DOHH2 (cell line): ENCODE measurements at regions not wholly inside any gene's neighbourhood (a gene's known extent, or its start where the extent isn't known, plus 50 kb on each side); places are given as distances from the start of the nearest gene placed in this dataset.

Experiments used
- H3F3A ChIP-seq: fragments of 200-600 bp; sonication (generic), shearing (Covaris generic); 2 replicates; pipeline ENCODE4 v1.6.0; 2016; ENCODE audit warnings: antibody characterized with exemption, mild to moderate bottlenecking; ENCODE audit not compliant: control insufficient read depth, insufficient read depth
- H3K27ac ChIP-seq: fragments of 200-600 bp; sonication (generic); 2 replicates; pipeline ENCODE4 v1.5.1; 2014; ENCODE audit warnings: low read depth, mild to moderate bottlenecking, low read length, moderate library complexity
- H3K27me3 ChIP-seq: fragments of 200-600 bp; sonication (generic); 2 replicates; pipeline ENCODE4 v1.6.1; 2014; ENCODE audit warnings: mild to moderate bottlenecking, low read length, mixed read lengths; ENCODE audit not compliant: control insufficient read depth
- H3K36me3 ChIP-seq: fragments of 200-600 bp; sonication (generic); 2 replicates; pipeline ENCODE4 v1.6.1; 2014; ENCODE audit warnings: mild to moderate bottlenecking, low read length, moderate library complexity, mixed read lengths; ENCODE audit not compliant: control insufficient read depth
- H3K4me1 ChIP-seq: fragments of 200-600 bp; sonication (generic); 2 replicates; pipeline ENCODE4 v1.6.1; 2014; ENCODE audit warnings: mild to moderate bottlenecking, low read length, mixed read lengths; ENCODE audit not compliant: control insufficient read depth
- H3K4me2 ChIP-seq: fragments of 200-600 bp; sonication (generic); 2 replicates; pipeline ENCODE4 v1.6.0; 2014; ENCODE audit warnings: mild to moderate bottlenecking, low read length, moderate library complexity
- H3K4me3 ChIP-seq: fragments of 200-600 bp; sonication (generic); 2 replicates; pipeline ENCODE4 v1.5.1; 2014; ENCODE audit warnings: mild to moderate bottlenecking, low read length, mixed read lengths
- H3K79me2 ChIP-seq: fragments of 200-600 bp; sonication (generic); 2 replicates; pipeline ENCODE4 v1.6.1; 2014; ENCODE audit warnings: mild to moderate bottlenecking, low read length, mixed read lengths; ENCODE audit not compliant: control insufficient read depth
- H3K9me2 ChIP-seq: fragments of 200-600 bp; sonication (generic); replicated peaks from 2 replicates; pipeline ENCODE4 v1.6.1; 2014; ENCODE audit warnings: mild to moderate bottlenecking, low read length, mixed read lengths; ENCODE audit not compliant: control insufficient read depth
- H3K9me3 ChIP-seq: fragments of 200-600 bp; sonication (generic); 2 replicates; pipeline ENCODE4 v1.6.1; 2014; ENCODE audit warnings: antibody characterized with exemption, low read length, mixed read lengths; ENCODE audit not compliant: control insufficient read depth, insufficient read depth
- H4K20me1 ChIP-seq: fragments of 200-600 bp; sonication (generic); 2 replicates; pipeline ENCODE4 v1.6.0; 2014; ENCODE audit warnings: low read depth, mild to moderate bottlenecking, antibody characterized with exemption, low read length, moderate library complexity; ENCODE audit not compliant: control insufficient read depth, insufficient read depth
- CTCF ChIP-seq: fragments of 200-600 bp; sonication (generic); IDR thresholded peaks from one replicate; pipeline ENCODE4 v1.5.1; 2014; ENCODE audit warnings: antibody characterized with exemption, mild to moderate bottlenecking, low read depth, low read length; ENCODE audit not compliant: poor library complexity, severe bottlenecking
- EZH2phosphoT487 ChIP-seq: fragments of 200-600 bp; sonication (generic); IDR thresholded peaks from 2 replicates; pipeline ENCODE4 v1.6.1; 2017; ENCODE audit warnings: borderline replicate concordance, mild to moderate bottlenecking, antibody characterized with exemption, low read length, moderate library complexity, mixed read lengths

DNA sequence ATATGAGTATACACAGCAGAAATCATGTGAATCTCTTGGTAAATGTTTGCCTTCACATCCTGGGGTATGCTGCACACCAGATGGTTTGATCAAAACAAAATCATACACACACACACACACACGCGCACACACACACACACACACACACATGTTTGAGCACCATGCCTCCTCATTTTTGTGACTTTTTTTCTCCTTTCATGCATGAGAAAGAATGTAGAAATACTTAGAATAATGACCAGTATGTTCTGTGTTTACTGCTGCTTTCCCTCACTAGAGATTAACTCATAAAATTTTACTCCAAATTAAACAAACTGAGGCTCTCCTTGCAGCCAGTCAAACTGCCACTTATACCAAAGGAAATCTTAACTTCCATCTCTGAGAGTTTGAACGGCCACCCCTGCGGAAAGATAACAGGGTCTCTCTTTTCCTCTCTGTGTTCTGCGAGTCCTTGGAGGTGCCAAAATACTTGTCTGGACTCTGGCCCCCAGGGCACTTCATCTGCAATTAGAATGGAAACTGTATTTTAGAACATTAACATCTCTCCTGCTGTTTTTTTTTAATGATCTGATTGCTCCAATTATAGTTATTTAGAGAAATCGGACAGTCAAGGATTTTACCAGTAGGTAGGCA is 320.8 kb upstream of the NFE2L3 start:
- no peak overlapping the region for H3K27ac ChIP-seq
- no peaks in the 10 kb centered on the region for H3F3A ChIP-seq
- H3K79me2 ChIP-seq, result no peaks in the 10 kb centered on the region
- TF ChIP-seq EZH2phosphoT487, result no peak
- TF ChIP-seq CTCF, result no peak
- H3K4me1 ChIP-seq, result no peaks in the 10 kb centered on the region
- H4K20me1 ChIP-seq, result no peaks in the 10 kb centered on the region
- H3K36me3 ChIP-seq, result no peaks in the 10 kb centered on the region
- no peak overlapping the region for H3K4me2 ChIP-seq
- no peaks in the 10 kb centered on the region for H3K9me2 ChIP-seq
- H3K4me3 ChIP-seq, result no peak overlapping the region
- 0 out of 2 replicates have a peak, but pooled peaks cover 3% of the 10 kb centered on the region for H3K27me3 ChIP-seq
- no peaks in the 10 kb centered on the region for H3K9me3 ChIP-seq

GRCh38 chr7:25831831-25832411 is 320.1 kb upstream of the NFE2L3 start:
- H3K4me3 ChIP-seq, result no peak overlapping the region
- H3K9me3 ChIP-seq, result no peaks in the 10 kb centered on the region
- no peaks in the 10 kb centered on the region; the same call in 1 of the 2 replicates for H3K9me2 ChIP-seq
- H3K4me2 ChIP-seq, result no peak overlapping the region
- H4K20me1 ChIP-seq, result no peaks in the 10 kb centered on the region
- H3K27me3 ChIP-seq, result 0 out of 2 replicates have a peak, but pooled peaks cover 3% of the 10 kb centered on the region
- no peaks in the 10 kb centered on the region for H3K4me1 ChIP-seq
- no peaks in the 10 kb centered on the region for H3F3A ChIP-seq
- H3K79me2 ChIP-seq, result no peaks in the 10 kb centered on the region
- TF ChIP-seq CTCF (no peak), EZH2phosphoT487 (no peak)
- no peak overlapping the region for H3K27ac ChIP-seq
- H3K36me3 ChIP-seq, result no peaks in the 10 kb centered on the region

- TF ChIP-seq EZH2phosphoT487 (no peak), CTCF (no peak)
- Histone ChIP-seq H4K20me1 (no peaks in the 10 kb centered on the region), H3K4me2 (no peak overlapping the region), H3K79me2 (no peaks in the 10 kb centered on the region), H3K36me3 (no peaks in the 10 kb centered on the region), H3K27me3 (0 out of 2 replicates have a peak, but pooled peaks cover 3% of the 10 kb centered on the region), H3K9me2 (no peaks in the 10 kb centered on the region; the same call in 1 of the 2 replicates), H3F3A (no peaks in the 10 kb centered on the region), H3K4me1 (no peaks in the 10 kb centered on the region), H3K4me3 (no peak overlapping the region), H3K27ac (no peak overlapping the region), H3K9me3 (no peaks in the 10 kb centered on the region)
Measured at GRCh38 chr7:25832456-25832855, 319.5 kb upstream of the NFE2L3 start.
